Dendritic cell treated with granulocyte-macrophage colony-stimulating factor and Interleukin-4, amounts not matched to agents 40 ng/mL and 50 ng/mL, for 4 days (primary cell): ENCODE measurements at regions not wholly inside any gene's neighbourhood (a gene's known extent, or its start where the extent isn't known, plus 50 kb on each side); places are given as distances from the start of the nearest gene placed in this dataset.
"Not testable (repeated sequence)": the region's sequence is repeated elsewhere in the genome, so short reads cannot be mapped to it uniquely, and the experiment has no call there.

ENCODE experiments used
- H3K27ac Mint-ChIP-seq: one replicate; pipeline ENCODE4 v1.8.0; 2022; ENCODE audit warnings: mild to moderate bottlenecking, mixed read lengths
- H3K27me3 Mint-ChIP-seq: one replicate; pipeline ENCODE4 v1.8.0; 2022; ENCODE audit warnings: mild to moderate bottlenecking, mixed read lengths
- H3K36me3 Mint-ChIP-seq: one replicate; pipeline ENCODE4 v1.8.0; 2022; ENCODE audit warnings: low read depth, mixed read lengths
- H3K4me1 Mint-ChIP-seq: one replicate; pipeline ENCODE4 v1.8.0; 2022; ENCODE audit warnings: low read depth, mixed read lengths
- H3K4me3 Mint-ChIP-seq: one replicate; pipeline ENCODE4 v1.8.0; 2022; ENCODE audit warnings: mild to moderate bottlenecking, moderate library complexity, mixed read lengths
- H3K9me3 Mint-ChIP-seq: one replicate; pipeline ENCODE4 v1.8.0; 2022; ENCODE audit warnings: mixed read lengths
- intact Hi-C: fragments of 100-400 bp; cut with micrococcal nuclease; formaldehyde crosslinking; loops from one replicate; pipeline ENCODE4 v1.15.0; 2022

GRCh38 chr6:27140999-27141528 is 106.4 kb upstream of the PRSS16 start:
- H3K4me1 Mint-ChIP-seq = peaks cover 22% of the 10 kb centered on the region
- intact Hi-C loops = loop anchor here (10.0 kb wide), 1 partner anchor 536 kb away; no protein-coding TSS in a partner anchor
- H3K27ac Mint-ChIP-seq = no peak overlapping the region
- no peaks in the 10 kb centered on the region for H3K9me3 Mint-ChIP-seq
- no peaks in the 10 kb centered on the region for H3K27me3 Mint-ChIP-seq
- H3K36me3 Mint-ChIP-seq = peaks cover 27% of the 10 kb centered on the region
- H3K4me3 Mint-ChIP-seq = peak overlapping the region; percentile 52

GRCh38 chr6:27141529-27142015 is 105.9 kb upstream of the PRSS16 start:
- Mint-ChIP-seq H3K27ac (no peak overlapping the region), H3K4me3 (no peak overlapping the region), H3K4me1 (peaks cover 22% of the 10 kb centered on the region), H3K9me3 (no peaks in the 10 kb centered on the region), H3K27me3 (no peaks in the 10 kb centered on the region), H3K36me3 (peaks cover 27% of the 10 kb centered on the region)
- intact Hi-C loops = loop anchor here (10.0 kb wide), 1 partner anchor 537 kb away; no protein-coding TSS in a partner anchor

- intact Hi-C loops = loop anchor here (10.0 kb wide), 1 partner anchor 538 kb away; no protein-coding TSS in a partner anchor
Observed at GRCh38 chr6:27143020-27143388, 104.5 kb upstream of the PRSS16 start.

GRCh38 chr6:27143474-27144026 is 104.0 kb upstream of the PRSS16 start:
- Mint-ChIP-seq H3K27ac (no peak overlapping the region), H3K4me1 (peaks cover 16% of the 10 kb centered on the region), H3K27me3 (no peaks in the 10 kb centered on the region), H3K9me3 (no peaks in the 10 kb centered on the region), H3K36me3 (peaks cover 27% of the 10 kb centered on the region), H3K4me3 (no peak overlapping the region)
- intact Hi-C loops = loop anchor here (10.0 kb wide), 1 partner anchor 539 kb away; no protein-coding TSS in a partner anchor

More at GRCh38 chr6:27143020-27143388, 104.5 kb upstream of the PRSS16 start:
- H3K9me3 Mint-ChIP-seq, H3K27ac Mint-ChIP-seq, H3K27me3 Mint-ChIP-seq, H3K4me3 Mint-ChIP-seq: not testable (repeated sequence)
- H3K4me1 Mint-ChIP-seq = peaks cover 22% of the 10 kb centered on the region
- peaks cover 27% of the 10 kb centered on the region for H3K36me3 Mint-ChIP-seq

- Mint-ChIP-seq H3K4me1 (peaks cover 14% of the 10 kb centered on the region), H3K4me3 (peak overlapping the region; percentile 56), H3K27ac (no peak overlapping the region), H3K9me3 (no peaks in the 10 kb centered on the region), H3K27me3 (no peaks in the 10 kb centered on the region), H3K36me3 (peaks cover 18% of the 10 kb centered on the region)
- intact Hi-C loops = loop anchor here (5.0 to 10.0 kb wide), 2 partner anchors 540 to 1723 kb away; no protein-coding TSS in a partner anchor
Observed at GRCh38 chr6:27144740-27145079, 102.8 kb upstream of the PRSS16 start.

GRCh38 chr6:27145731-27146455 is 101.6 kb upstream of the PRSS16 start:
- intact Hi-C loops = loop anchor here (1.0 to 10.0 kb wide), 4 partner anchors 14 to 1721 kb away; a partner anchor contains a TSS

GRCh38 chr6:27146456-27146705 is 101.1 kb upstream of the PRSS16 start:
- H3K9me3 Mint-ChIP-seq, H3K27ac Mint-ChIP-seq, H3K27me3 Mint-ChIP-seq, H3K4me1 Mint-ChIP-seq, H3K4me3 Mint-ChIP-seq: not testable (repeated sequence)
- intact Hi-C loops = loop anchor here (1.0 to 10.0 kb wide), 4 partner anchors 14 to 1721 kb away; a partner anchor contains a TSS
- H3K36me3 Mint-ChIP-seq = peaks cover 16% of the 10 kb centered on the region

More at GRCh38 chr6:27145731-27146455, 101.6 kb upstream of the PRSS16 start:
- Mint-ChIP-seq H3K4me3 (no peak overlapping the region), H3K36me3 (peaks cover 16% of the 10 kb centered on the region), H3K9me3 (no peaks in the 10 kb centered on the region), H3K27me3 (no peaks in the 10 kb centered on the region), H3K4me1 (peaks cover 13% of the 10 kb centered on the region), H3K27ac (no peak overlapping the region)

GRCh38 chr6:27146706-27147505 is 100.6 kb upstream of the PRSS16 start:
- Mint-ChIP-seq H3K27ac (no peak overlapping the region), H3K27me3 (no peaks in the 10 kb centered on the region), H3K4me3 (no peak overlapping the region), H3K36me3 (peaks cover 16% of the 10 kb centered on the region), H3K4me1 (peaks cover 5% of the 10 kb centered on the region), H3K9me3 (no peaks in the 10 kb centered on the region)
- intact Hi-C loops = loop anchor here (1.0 to 10.0 kb wide), 4 partner anchors 15 to 1720 kb away; a partner anchor contains a TSS

- intact Hi-C loops = loop anchor here (5.0 to 10.0 kb wide), 2 partner anchors 544 to 1719 kb away; no protein-coding TSS in a partner anchor
- H3K4me1 Mint-ChIP-seq = peaks cover 3% of the 10 kb centered on the region
- H3K27ac Mint-ChIP-seq = no peak overlapping the region
- no peak overlapping the region for H3K4me3 Mint-ChIP-seq
- H3K27me3 Mint-ChIP-seq = no peaks in the 10 kb centered on the region
- no peaks in the 10 kb centered on the region for H3K9me3 Mint-ChIP-seq
- H3K36me3 Mint-ChIP-seq = peaks cover 2% of the 10 kb centered on the region
Observed at GRCh38 chr6:27148404-27148795, 99.1 kb upstream of the PRSS16 start.

GRCh38 chr6:27149150-27149549 is 98.4 kb upstream of the PRSS16 start:
- no peaks in the 10 kb centered on the region for H3K4me1 Mint-ChIP-seq
- H3K4me3 Mint-ChIP-seq = no peak overlapping the region
- intact Hi-C loops = loop anchor here (5.0 to 10.0 kb wide), 2 partner anchors 544 to 1718 kb away; no protein-coding TSS in a partner anchor
- H3K27ac Mint-ChIP-seq = no peak overlapping the region
- no peaks in the 10 kb centered on the region for H3K36me3 Mint-ChIP-seq
- H3K9me3 Mint-ChIP-seq = no peaks in the 10 kb centered on the region
- no peaks in the 10 kb centered on the region for H3K27me3 Mint-ChIP-seq

GRCh38 chr6:27154696-27155095 is 92.8 kb upstream of the PRSS16 start:
- H3K4me1 Mint-ChIP-seq = peaks cover 19% of the 10 kb centered on the region
- no peaks in the 10 kb centered on the region for H3K9me3 Mint-ChIP-seq
- H3K4me3 Mint-ChIP-seq = no peak overlapping the region
- peaks cover 16% of the 10 kb centered on the region for H3K27me3 Mint-ChIP-seq
- H3K36me3 Mint-ChIP-seq = no peaks in the 10 kb centered on the region
- intact Hi-C loops = no loop called here
- no peak overlapping the region for H3K27ac Mint-ChIP-seq

GRCh38 chr6:27156874-27157458 is 90.5 kb upstream of the PRSS16 start:
- Mint-ChIP-seq H3K4me3 (peak overlapping the region; percentile 69), H3K27me3 (peaks cover 19% of the 10 kb centered on the region), H3K9me3 (no peaks in the 10 kb centered on the region), H3K36me3 (no peaks in the 10 kb centered on the region), H3K4me1 (peaks cover 19% of the 10 kb centered on the region), H3K27ac (peak overlapping the region; percentile 58)
- intact Hi-C loops = loop anchor here (1.0 kb wide), 1 partner anchor 30 kb away; no protein-coding TSS in a partner anchor
